NB4 (cell line): ENCODE measurements at regions not wholly inside any gene's neighbourhood (a gene's known extent, or its start where the extent isn't known, plus 50 kb on each side); places are given as distances from the start of the nearest gene placed in this dataset.
"Not testable (repeated sequence)": the region's sequence is repeated elsewhere in the genome, so short reads cannot be mapped to it uniquely, and the experiment has no call there.

ENCODE experiments used
- DNase-seq: peaks from one replicate; pipeline ENCODE4 v3.0.0; 2010; ENCODE audit warnings: low read depth
- H3K4me3 ChIP-seq: one replicate; pipeline ENCODE4 v1.5.1; 2011; ENCODE audit warnings: mild to moderate bottlenecking, low read depth, low read length, moderate library complexity
- CTCF ChIP-seq: IDR thresholded peaks from one replicate; pipeline ENCODE4 v1.5.1; 2012; ENCODE audit warnings: low read depth, low read length
- MAX ChIP-seq: IDR thresholded peaks from 2 replicates; pipeline ENCODE4 v1.6.1; 2011; ENCODE audit warnings: low read depth, low read length
- MYC ChIP-seq: IDR thresholded peaks from 2 replicates; pipeline ENCODE4 v1.6.1; 2011; ENCODE audit warnings: low read depth, low read length
- POLR2A ChIP-seq: IDR thresholded peaks from 2 replicates; pipeline ENCODE4 v1.6.1; 2011; ENCODE audit warnings: mild to moderate bottlenecking; ENCODE audit not compliant: insufficient read length; ENCODE audit errors: extremely low read depth

- no peak overlapping the region for H3K4me3 ChIP-seq
- no peak for DNase-seq
- no peak for TF ChIP-seq POLR2A
- TF ChIP-seq CTCF = no peak
- TF ChIP-seq MAX = no peak
- TF ChIP-seq MYC = no peak
These were observed 274.9 kb upstream of the GK2 start for GRCh38 chr4:79682801-79683530.

- H3K4me3 ChIP-seq = no peak overlapping the region
- no peak for DNase-seq
- no peak for TF ChIP-seq MAX
- TF ChIP-seq POLR2A = no peak
- no peak for TF ChIP-seq MYC
- TF ChIP-seq CTCF = no peak
These were observed 274.1 kb upstream of the GK2 start for GRCh38 chr4:79682161-79682560.

GRCh38 chr4:79679859-79680258 is 271.8 kb upstream of the GK2 start:
- peak; percentile 58 for DNase-seq

GRCh38 chr4:79678472-79679202 is 270.6 kb upstream of the GK2 start:
- TF ChIP-seq MYC = no peak
- no peak for TF ChIP-seq MAX
- TF ChIP-seq CTCF = no peak
- no peak for TF ChIP-seq POLR2A
- no peak overlapping the region for H3K4me3 ChIP-seq
- DNase-seq = peak; percentile 78

More at GRCh38 chr4:79679859-79680258, 271.8 kb upstream of the GK2 start:
- TF ChIP-seq MYC (no peak), CTCF (no peak), MAX (no peak), POLR2A (no peak)
- H3K4me3 ChIP-seq = no peak overlapping the region

GRCh38 chr4:79676705-79677104 is 268.7 kb upstream of the GK2 start:
- no peak for DNase-seq
- TF ChIP-seq POLR2A (no peak), MAX (no peak), MYC (no peak), CTCF (no peak)
- H3K4me3 ChIP-seq = no peak overlapping the region

GRCh38 chr4:79674906-79675305 is 266.9 kb upstream of the GK2 start:
- DNase-seq, H3K4me3 ChIP-seq: not testable (repeated sequence)
